PC-9 (cell line): ENCODE measurements at regions not wholly inside any gene's neighbourhood (a gene's known extent, or its start where the extent isn't known, plus 50 kb on each side); places are given as distances from the start of the nearest gene placed in this dataset.

Source experiments
- BruUV-seq: library from RNA; stranded (reverse); fragments of 400-500 nt; replicated peaks from 2 replicates; lab custom pipeline; 2021; lab: Mats Ljungman, UMichigan
- CTCF ChIA-PET: fragments of 300-600 bp; sonication (Branson Sonifier 250); formaldehyde crosslinking; loops from one replicate; lab custom pipeline; 2022; ENCODE audit warnings: antibody characterized with exemption; lab: Charles Lee
- POLR2A ChIA-PET: fragments of 300-600 bp; sonication (Branson Sonifier 250); formaldehyde crosslinking; loops from one replicate; lab custom pipeline; 2022; ENCODE audit warnings: antibody characterized with exemption; ENCODE audit not compliant: unreplicated experiment; lab: Charles Lee
- DNase-seq, 2 experiments: peaks; one replicate each; pipeline versions ENCODE4 v3.0.0 to v3.0.0-alpha.2; 2015 to 2022; ENCODE audit warnings: mixed read lengths in 1 of 2
- H2AFZ ChIP-seq: fragments of 200-600 bp; sonication (generic); 2 replicates; pipeline ENCODE4 v1.8.1; 2017; ENCODE audit warnings: antibody characterized with exemption
- H3F3A ChIP-seq: fragments of 200-600 bp; sonication (generic); 2 replicates; pipeline ENCODE4 v1.8.1; 2017; ENCODE audit warnings: antibody characterized with exemption, mild to moderate bottlenecking, low read depth; ENCODE audit not compliant: insufficient read depth
- H3K27ac ChIP-seq: fragments of 200-600 bp; sonication (generic); 2 replicates; pipeline ENCODE4 v1.6.1; 2016; ENCODE audit warnings: mixed run types
- H3K27me3 ChIP-seq: fragments of 200-600 bp; sonication (generic); 2 replicates; pipeline ENCODE4 v1.6.1; 2016; ENCODE audit warnings: low read depth, mixed run types; ENCODE audit not compliant: insufficient read depth
- H3K36me3 ChIP-seq: fragments of 200-600 bp; sonication (generic); 2 replicates; pipeline ENCODE4 v1.6.1; 2016; ENCODE audit warnings: low read depth, mixed run types
- H3K4me1 ChIP-seq: fragments of 200-600 bp; sonication (generic); replicated peaks from 2 replicates; pipeline ENCODE4 v1.6.1; 2016; ENCODE audit warnings: mixed run types; ENCODE audit not compliant: insufficient read depth
- H3K4me2 ChIP-seq: fragments of 200-600 bp; sonication (generic); 2 replicates; pipeline ENCODE4 v1.6.1; 2017; ENCODE audit warnings: mixed run types
- H3K4me3 ChIP-seq: fragments of 200-600 bp; sonication (generic); 2 replicates; pipeline ENCODE4 v1.6.1; 2016; ENCODE audit warnings: mixed run types
- H3K79me2 ChIP-seq: fragments of 200-600 bp; sonication (generic); 2 replicates; pipeline ENCODE4 v1.6.1; 2017; ENCODE audit warnings: low read depth, mixed run types
- H3K9me2 ChIP-seq: fragments of 200-600 bp; sonication (generic); 2 replicates; pipeline ENCODE4 v1.8.1; 2017; ENCODE audit warnings: mild to moderate bottlenecking; ENCODE audit not compliant: insufficient read depth
- H3K9me3 ChIP-seq: fragments of 200-600 bp; sonication (generic); 2 replicates; pipeline ENCODE4 v1.8.1; 2016; ENCODE audit warnings: low read depth; ENCODE audit not compliant: insufficient read depth
- H4K20me1 ChIP-seq: fragments of 200-600 bp; sonication (generic); 2 replicates; pipeline ENCODE4 v1.8.1; 2017; ENCODE audit not compliant: insufficient read depth
- EZH2 ChIP-seq: fragments of 200-600 bp; sonication (generic); IDR thresholded peaks from 2 replicates; pipeline ENCODE4 v1.8.0; 2017; ENCODE audit warnings: antibody characterized with exemption, low read depth
- intact Hi-C: fragments of 100-400 bp; cut with micrococcal nuclease; formaldehyde crosslinking; loops from one replicate; pipeline ENCODE4 v1.10.0; 2022; ENCODE audit not compliant: unreplicated experiment
- TF ChIP-seq, protein P1 (sequence below): fragments of 200-600 bp; sonication (generic); conservative IDR thresholded peaks from 2 replicates; pipeline ENCODE4 v1.6.1; 2017; ENCODE audit warnings: mixed run types, antibody characterized with exemption, mild to moderate bottlenecking, moderate library complexity

DNA sequence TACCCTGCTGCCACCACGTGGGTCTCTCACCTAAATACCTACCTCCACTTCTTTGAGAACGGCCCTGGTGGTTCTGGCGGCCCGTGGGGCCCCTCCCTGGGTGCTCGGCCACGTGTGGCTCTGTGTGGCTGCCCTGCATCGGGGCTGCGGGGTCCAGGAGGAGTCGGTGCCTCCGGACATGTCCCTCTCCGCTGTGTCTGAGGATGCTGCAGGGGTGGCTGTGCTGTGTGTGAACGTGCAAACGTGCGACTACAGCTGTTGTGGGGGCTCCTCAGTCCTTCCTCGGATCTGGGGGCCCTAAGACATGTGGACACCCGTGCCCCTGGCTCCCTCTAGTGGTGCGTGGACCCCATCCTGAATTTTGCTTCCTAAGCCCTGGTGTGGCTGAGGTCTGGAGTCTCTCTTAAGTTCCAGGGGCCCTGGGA is 691.8 kb downstream of the QKI start:
- Histone ChIP-seq H3K27ac (no peak overlapping the region), H4K20me1 (no peaks in the 10 kb centered on the region), H2AFZ (no peak overlapping the region), H3K27me3 (peaks cover 50% of the 10 kb centered on the region), H3F3A (no peaks in the 10 kb centered on the region), H3K9me2 (no peaks in the 10 kb centered on the region), H3K4me1 (no peaks in the 10 kb centered on the region), H3K4me2 (no peak overlapping the region), H3K36me3 (no peaks in the 10 kb centered on the region), H3K79me2 (no peaks in the 10 kb centered on the region), H3K9me3 (no peaks in the 10 kb centered on the region), H3K4me3 (no peak overlapping the region)
- ChIA-PET POLR2A (no interaction called here), CTCF (no interaction called here)
- intact Hi-C loops, result loop anchor here (10.0 kb wide), 1 partner anchor 932 kb away; no protein-coding TSS in a partner anchor
- no TSS peak for BruUV-seq
- peak in 1 of 2 experiments; percentile 0 for DNase-seq
- TF ChIP-seq, protein P1, sequence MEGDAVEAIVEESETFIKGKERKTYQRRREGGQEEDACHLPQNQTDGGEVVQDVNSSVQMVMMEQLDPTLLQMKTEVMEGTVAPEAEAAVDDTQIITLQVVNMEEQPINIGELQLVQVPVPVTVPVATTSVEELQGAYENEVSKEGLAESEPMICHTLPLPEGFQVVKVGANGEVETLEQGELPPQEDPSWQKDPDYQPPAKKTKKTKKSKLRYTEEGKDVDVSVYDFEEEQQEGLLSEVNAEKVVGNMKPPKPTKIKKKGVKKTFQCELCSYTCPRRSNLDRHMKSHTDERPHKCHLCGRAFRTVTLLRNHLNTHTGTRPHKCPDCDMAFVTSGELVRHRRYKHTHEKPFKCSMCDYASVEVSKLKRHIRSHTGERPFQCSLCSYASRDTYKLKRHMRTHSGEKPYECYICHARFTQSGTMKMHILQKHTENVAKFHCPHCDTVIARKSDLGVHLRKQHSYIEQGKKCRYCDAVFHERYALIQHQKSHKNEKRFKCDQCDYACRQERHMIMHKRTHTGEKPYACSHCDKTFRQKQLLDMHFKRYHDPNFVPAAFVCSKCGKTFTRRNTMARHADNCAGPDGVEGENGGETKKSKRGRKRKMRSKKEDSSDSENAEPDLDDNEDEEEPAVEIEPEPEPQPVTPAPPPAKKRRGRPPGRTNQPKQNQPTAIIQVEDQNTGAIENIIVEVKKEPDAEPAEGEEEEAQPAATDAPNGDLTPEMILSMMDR, result peak; percentile 49; the same call in 1 of the 2 replicates
- TF ChIP-seq EZH2, result no peak

DNA sequence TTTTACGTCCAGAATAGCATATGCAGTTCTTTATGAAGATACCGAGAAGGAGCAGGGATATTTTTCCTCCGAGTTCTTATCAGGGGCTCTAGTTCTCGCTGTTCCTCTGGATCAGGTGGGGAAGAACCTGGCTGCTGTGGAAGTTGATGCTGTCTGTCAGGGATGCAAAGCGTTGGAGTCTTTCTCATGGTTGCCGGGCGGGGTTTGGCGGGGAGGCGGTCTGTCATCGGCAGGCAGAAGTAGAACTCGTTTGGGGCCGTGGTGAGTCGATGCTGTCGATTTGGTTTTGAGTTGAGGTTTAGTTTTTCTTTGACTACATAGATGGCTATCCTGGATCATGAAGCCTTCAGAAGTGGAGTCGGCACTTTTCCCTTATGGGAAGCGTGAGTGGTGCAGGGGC is 691.2 kb downstream of the QKI start:
- Histone ChIP-seq H3K9me2 (no peaks in the 10 kb centered on the region), H3K4me2 (no peak overlapping the region), H3K4me3 (no peak overlapping the region), H3K27ac (no peak overlapping the region), H3K27me3 (peaks cover 50% of the 10 kb centered on the region), H3K36me3 (no peaks in the 10 kb centered on the region), H3K9me3 (no peaks in the 10 kb centered on the region), H4K20me1 (no peaks in the 10 kb centered on the region), H3K4me1 (no peaks in the 10 kb centered on the region), H2AFZ (no peak overlapping the region), H3K79me2 (no peaks in the 10 kb centered on the region), H3F3A (no peaks in the 10 kb centered on the region)
- no TSS peak for BruUV-seq
- CTCF ChIA-PET, result no interaction called here
- POLR2A ChIA-PET, result no interaction called here
- intact Hi-C loops, result loop anchor here (10.0 kb wide), 1 partner anchor 931 kb away; no protein-coding TSS in a partner anchor
- TF ChIP-seq EZH2, result no peak
- TF ChIP-seq, protein P1, result no peak
- DNase-seq, result no peak

DNA sequence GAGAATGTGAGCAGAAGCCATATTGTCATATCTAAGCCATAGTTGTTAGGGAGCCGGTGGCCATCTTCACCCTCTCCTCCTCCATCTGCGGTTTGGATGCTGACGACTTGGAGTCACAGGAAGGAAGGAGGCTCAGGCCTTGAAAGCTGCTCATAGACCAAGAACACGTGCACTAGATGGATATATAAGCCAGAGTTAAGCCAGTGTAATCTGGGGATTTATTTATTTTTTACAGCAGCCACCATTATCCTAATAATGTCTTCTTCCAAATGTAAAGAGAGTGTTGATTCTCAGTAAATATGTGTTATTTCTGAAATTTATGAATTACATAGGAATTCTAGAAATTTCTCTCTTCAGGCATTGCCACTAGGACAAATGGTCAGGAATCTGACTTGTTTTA is 689.9 kb downstream of the QKI start:
- CTCF ChIA-PET, result no interaction called here
- Histone ChIP-seq H3F3A (no peaks in the 10 kb centered on the region), H2AFZ (no peak overlapping the region), H3K4me2 (no peak overlapping the region), H4K20me1 (no peaks in the 10 kb centered on the region), H3K9me2 (no peaks in the 10 kb centered on the region), H3K4me1 (no peaks in the 10 kb centered on the region), H3K36me3 (no peaks in the 10 kb centered on the region), H3K9me3 (no peaks in the 10 kb centered on the region), H3K79me2 (no peaks in the 10 kb centered on the region), H3K4me3 (no peak overlapping the region), H3K27ac (no peak overlapping the region), H3K27me3 (peaks cover 50% of the 10 kb centered on the region)
- DNase-seq, result no peak
- intact Hi-C loops, result loop anchor here (10.0 kb wide), 1 partner anchor 930 kb away; no protein-coding TSS in a partner anchor
- no peak for TF ChIP-seq EZH2
- TF ChIP-seq, protein P1, result no peak
- no TSS peak for BruUV-seq
- POLR2A ChIA-PET, result no interaction called here
